CD4-positive, alpha-beta memory T cell (primary cell): ENCODE measurements at regions not wholly inside any gene's neighbourhood (a gene's known extent, or its start where the extent isn't known, plus 50 kb on each side); places are given as distances from the start of the nearest gene placed in this dataset.

Experiments
- CTCF ChIA-PET: fragments of 350-600 bp; sonication (Branson Sonifier 250); formaldehyde crosslinking; loops from one replicate; lab custom pipeline; 2021; ENCODE audit warnings: inconsistent platforms; ENCODE audit not compliant: partially characterized antibody; lab: Charles Lee
- POLR2A ChIA-PET: fragments of 350-600 bp; sonication (Branson Sonifier 250); formaldehyde crosslinking; loops from one replicate; lab custom pipeline; 2021; ENCODE audit not compliant: partially characterized antibody; lab: Charles Lee
- DNase-seq, 5 donors: peaks; one replicate each; pipeline versions ENCODE4 v3.0.0 to v3.0.0-alpha.2; 2020 to 2022; ENCODE audit warnings: mixed read lengths in 1 of 5
- H3K27ac ChIP-seq: one replicate; pipeline ENCODE4 v1.7.0; 2013; ENCODE audit warnings: low read depth, low read length
- H3K27me3 ChIP-seq: 2 replicates; pipeline ENCODE4 v1.7.0; 2013; ENCODE audit warnings: mild to moderate bottlenecking, low read length, moderate library complexity; ENCODE audit not compliant: insufficient read depth
- H3K36me3 ChIP-seq: 2 replicates; pipeline ENCODE4 v1.7.0; 2013; ENCODE audit warnings: mild to moderate bottlenecking, low read length, moderate library complexity; ENCODE audit not compliant: insufficient read depth
- H3K4me1 ChIP-seq: 2 replicates; pipeline ENCODE4 v1.7.0; 2013; ENCODE audit warnings: mild to moderate bottlenecking, low read length, moderate library complexity; ENCODE audit not compliant: insufficient read depth
- H3K4me3 ChIP-seq, 2 donors: one replicate each; pipeline ENCODE4 v1.7.0; 2013; ENCODE audit warnings: low read length in 2 of 2, mild to moderate bottlenecking in 1 of 2
- H3K9me3 ChIP-seq, 2 donors: one replicate each; pipeline ENCODE4 v1.7.0; 2013; ENCODE audit warnings: low read length in 2 of 2, control low read depth in 1 of 2; ENCODE audit not compliant: control insufficient read depth in 1 of 2
- H3K27ac Mint-ChIP-seq, 7 donors: one replicate each; pipeline ENCODE4 v1.8.0; 2020 to 2021; ENCODE audit warnings: mixed read lengths in 7 of 7, mild to moderate bottlenecking in 6 of 7, inconsistent platforms in 3 of 7, moderate library complexity in 3 of 7
- H3K27me3 Mint-ChIP-seq, 2 donors: one replicate each; pipeline ENCODE4 v1.8.0; 2020 to 2021; ENCODE audit warnings: mixed read lengths in 2 of 2
- H3K36me3 Mint-ChIP-seq, 2 donors: one replicate each; pipeline ENCODE4 v1.8.0; 2020 to 2021; ENCODE audit warnings: mixed read lengths in 2 of 2, inconsistent platforms in 1 of 2, mild to moderate bottlenecking in 1 of 2
- H3K4me1 Mint-ChIP-seq, 4 donors: one replicate each; pipeline ENCODE4 v1.8.0; 2020 to 2021; ENCODE audit warnings: mixed read lengths in 4 of 4, mild to moderate bottlenecking in 1 of 4
- H3K4me3 Mint-ChIP-seq, 8 donors: one replicate each; pipeline ENCODE4 v1.8.0; 2020 to 2021; ENCODE audit warnings: mixed read lengths in 8 of 8, mild to moderate bottlenecking in 7 of 8, moderate library complexity in 6 of 8, inconsistent platforms in 3 of 8
- H3K9me3 Mint-ChIP-seq, 8 donors: one replicate each; pipeline ENCODE4 v1.8.0; 2020 to 2021; ENCODE audit warnings: mixed read lengths in 8 of 8, mild to moderate bottlenecking in 5 of 8, inconsistent platforms in 3 of 8, moderate library complexity in 1 of 8
- intact Hi-C: fragments of 100-400 bp; cut with micrococcal nuclease; formaldehyde crosslinking; loops from one replicate; pipeline ENCODE4 v1.15.1; 2023

- Mint-ChIP-seq H3K9me3 (peaks cover 3 to 38% (median 15%) of the 10 kb centered on the region in 8 donors), H3K27me3 (no peaks in the 10 kb centered on the region), H3K4me3 (no peak overlapping the region), H3K4me1 (no peaks in the 10 kb centered on the region), H3K27ac (no peak overlapping the region), H3K36me3 (no peaks in the 10 kb centered on the region)
- DNase-seq: no peak
- no peaks in the 10 kb centered on the region for H3K36me3 ChIP-seq
- no peaks in the 10 kb centered on the region for H3K4me1 ChIP-seq
- no peak overlapping the region for H3K4me3 ChIP-seq
- ChIA-PET CTCF (no interaction called here), POLR2A (no interaction called here)
- intact Hi-C loops: no loop called here
- no peaks in the 10 kb centered on the region for H3K27me3 ChIP-seq
- peaks cover 0 to 9% of the 10 kb centered on the region in 2 donors for H3K9me3 ChIP-seq
- no peak overlapping the region for H3K27ac ChIP-seq
Measured at GRCh38 chr16:35296962-35297653, 1837.7 kb downstream of the TP53TG3F start.

- H3K9me3 ChIP-seq: peaks cover 0 to 11% of the 10 kb centered on the region in 2 donors
- H3K27ac ChIP-seq: no peak overlapping the region
- ChIA-PET CTCF (no interaction called here), POLR2A (no interaction called here)
- Mint-ChIP-seq H3K4me3 (no peak overlapping the region), H3K4me1 (no peaks in the 10 kb centered on the region), H3K9me3 (peaks cover 4 to 36% (median 15%) of the 10 kb centered on the region in 8 donors), H3K27me3 (no peaks in the 10 kb centered on the region), H3K36me3 (no peaks in the 10 kb centered on the region), H3K27ac (no peak overlapping the region)
- H3K27me3 ChIP-seq: no peaks in the 10 kb centered on the region
- no peaks in the 10 kb centered on the region for H3K36me3 ChIP-seq
- no peaks in the 10 kb centered on the region for H3K4me1 ChIP-seq
- no peak for DNase-seq
- intact Hi-C loops: no loop called here
- H3K4me3 ChIP-seq: no peak overlapping the region
Measured at GRCh38 chr16:35298460-35299243, 1839.2 kb downstream of the TP53TG3F start.

GRCh38 chr16:35302859-35303258 is 1843.4 kb downstream of the TP53TG3F start:
- Mint-ChIP-seq H3K4me1 (no peaks in the 10 kb centered on the region), H3K36me3 (no peaks in the 10 kb centered on the region), H3K9me3 (peaks cover 2 to 51% (median 31%) of the 10 kb centered on the region in 8 donors), H3K4me3 (no peak overlapping the region), H3K27ac (no peak overlapping the region), H3K27me3 (no peaks in the 10 kb centered on the region)
- DNase-seq: no peak
- H3K36me3 ChIP-seq: no peaks in the 10 kb centered on the region
- no peaks in the 10 kb centered on the region for H3K4me1 ChIP-seq
- peaks cover 0 to 15% of the 10 kb centered on the region in 2 donors for H3K9me3 ChIP-seq
- H3K27ac ChIP-seq: no peak overlapping the region
- ChIA-PET POLR2A (no interaction called here), CTCF (no interaction called here)
- no peaks in the 10 kb centered on the region for H3K27me3 ChIP-seq
- intact Hi-C loops: no loop called here
- H3K4me3 ChIP-seq: no peak overlapping the region

GRCh38 chr16:35305476-35305875 is 1846.1 kb downstream of the TP53TG3F start:
- Mint-ChIP-seq H3K27me3 (no peaks in the 10 kb centered on the region), H3K36me3 (peaks cover 0 to 3% of the 10 kb centered on the region in 2 donors), H3K27ac (no peak overlapping the region), H3K9me3 (peaks cover 2 to 55% (median 27%) of the 10 kb centered on the region in 8 donors), H3K4me1 (no peaks in the 10 kb centered on the region), H3K4me3 (no peak overlapping the region)
- no peaks in the 10 kb centered on the region for H3K4me1 ChIP-seq
- no peak overlapping the region for H3K4me3 ChIP-seq
- peaks cover 0 to 15% of the 10 kb centered on the region in 2 donors for H3K9me3 ChIP-seq
- intact Hi-C loops: no loop called here
- H3K27ac ChIP-seq: no peak overlapping the region
- no peak for DNase-seq
- H3K27me3 ChIP-seq: no peaks in the 10 kb centered on the region
- ChIA-PET CTCF (no interaction called here), POLR2A (no interaction called here)
- no peaks in the 10 kb centered on the region for H3K36me3 ChIP-seq

GRCh38 chr16:35306915-35307314 is 1847.5 kb downstream of the TP53TG3F start:
- Mint-ChIP-seq H3K27me3 (no peaks in the 10 kb centered on the region), H3K36me3 (peaks cover 0 to 3% of the 10 kb centered on the region in 2 donors), H3K9me3 (peaks cover 2 to 60% (median 20%) of the 10 kb centered on the region in 8 donors), H3K4me3 (no peak overlapping the region), H3K27ac (no peak overlapping the region), H3K4me1 (no peaks in the 10 kb centered on the region)
- no peaks in the 10 kb centered on the region for H3K36me3 ChIP-seq
- H3K27ac ChIP-seq: no peak overlapping the region
- H3K9me3 ChIP-seq: peaks cover 0 to 15% of the 10 kb centered on the region in 2 donors
- no peak overlapping the region for H3K4me3 ChIP-seq
- POLR2A ChIA-PET: no interaction called here
- no peaks in the 10 kb centered on the region for H3K27me3 ChIP-seq
- intact Hi-C loops: no loop called here
- no peak for DNase-seq
- CTCF ChIA-PET: no interaction called here
- no peaks in the 10 kb centered on the region for H3K4me1 ChIP-seq

DNA sequence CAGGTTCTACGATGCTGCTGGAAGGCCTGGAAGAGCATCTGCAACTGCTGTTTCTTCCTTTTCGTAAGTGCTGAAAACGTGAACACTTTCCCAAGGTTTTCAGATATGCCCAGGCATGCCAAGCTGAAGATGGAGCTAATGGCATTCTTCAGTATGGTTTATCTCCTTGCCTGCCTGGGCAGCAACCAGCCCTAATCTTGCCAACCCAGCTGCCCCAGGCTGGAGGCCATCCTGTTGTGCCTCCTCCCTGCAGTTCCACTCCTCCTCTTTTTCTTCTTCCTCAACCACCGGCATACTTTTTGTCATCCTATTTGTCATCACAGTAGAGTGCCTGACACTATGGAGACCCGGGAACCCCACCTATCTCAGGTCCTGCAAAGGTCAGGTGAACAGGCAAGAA is 1849.3 kb downstream of the TP53TG3F start:
- H3K4me3 Mint-ChIP-seq: no peak overlapping the region
- H3K4me1 Mint-ChIP-seq: no peaks in the 10 kb centered on the region
- Histone ChIP-seq H3K9me3 (peaks cover 0 to 12% of the 10 kb centered on the region in 2 donors), H3K27ac (no peak overlapping the region), H3K36me3 (no peaks in the 10 kb centered on the region), H3K4me1 (no peaks in the 10 kb centered on the region), H3K4me3 (no peak overlapping the region), H3K27me3 (no peaks in the 10 kb centered on the region)
- CTCF ChIA-PET: no interaction called here
- no peak overlapping the region for H3K27ac Mint-ChIP-seq
- intact Hi-C loops: no loop called here
- POLR2A ChIA-PET: no interaction called here
- DNase-seq: no peak
- peaks cover under 1 to 74% (median 22%) of the 10 kb centered on the region in 8 donors for H3K9me3 Mint-ChIP-seq
- H3K27me3 Mint-ChIP-seq: no peaks in the 10 kb centered on the region
- H3K36me3 Mint-ChIP-seq: peaks cover 0 to 3% of the 10 kb centered on the region in 2 donors

DNA sequence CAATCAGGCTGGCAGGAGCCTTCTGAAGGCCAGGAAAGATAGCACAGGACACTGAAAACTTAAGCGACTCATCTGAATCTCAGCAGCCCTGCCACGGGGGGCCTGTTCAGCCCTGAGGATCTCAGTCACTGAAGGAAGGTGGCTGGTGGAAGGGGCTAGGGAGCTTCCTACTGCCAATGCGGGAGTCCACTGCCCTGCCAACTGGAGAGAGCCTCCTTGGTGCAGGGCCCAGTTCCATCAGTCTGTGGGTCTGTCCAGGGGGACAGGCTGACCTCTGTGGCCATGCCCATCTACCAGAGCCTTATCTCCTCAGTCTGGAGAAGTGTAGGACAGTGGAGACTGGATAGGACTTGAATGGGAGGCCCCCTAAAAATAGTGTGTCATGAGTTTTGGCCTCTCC is 1851.6 kb downstream of the TP53TG3F start:
- no peaks in the 10 kb centered on the region for H3K27me3 Mint-ChIP-seq
- no peaks in the 10 kb centered on the region for H3K4me1 Mint-ChIP-seq
- H3K36me3 Mint-ChIP-seq: peaks cover 1 to 3% of the 10 kb centered on the region in 2 donors
- no peak for DNase-seq
- H3K4me3 Mint-ChIP-seq: no peak overlapping the region
- Histone ChIP-seq H3K27ac (no peak overlapping the region), H3K27me3 (no peaks in the 10 kb centered on the region), H3K9me3 (peaks cover 0 to 4% of the 10 kb centered on the region in 2 donors), H3K4me1 (no peaks in the 10 kb centered on the region), H3K4me3 (no peak overlapping the region), H3K36me3 (no peaks in the 10 kb centered on the region)
- H3K9me3 Mint-ChIP-seq: peaks cover 2 to 84% (median 27%) of the 10 kb centered on the region in 8 donors
- CTCF ChIA-PET: no interaction called here
- POLR2A ChIA-PET: no interaction called here
- intact Hi-C loops: no loop called here
- H3K27ac Mint-ChIP-seq: no peak overlapping the region
